ENCODE measurements at regions not wholly inside any gene's neighbourhood (a gene's known extent, or its start where the extent isn't known, plus 50 kb on each side); places are given as distances from the start of the nearest gene placed in this dataset.

GRCh38 chr10:108365541-108365940, 1201.0 kb upstream of the SORCS1 start:
- TF ChIP-seq POLR2A (IDR thresholded peaks at IDR 0.05) (no peak), POLR2AphosphoS5 (IDR thresholded peaks at IDR 0.05) (no peak)
- TF ChIP-seq, protein P1, sequence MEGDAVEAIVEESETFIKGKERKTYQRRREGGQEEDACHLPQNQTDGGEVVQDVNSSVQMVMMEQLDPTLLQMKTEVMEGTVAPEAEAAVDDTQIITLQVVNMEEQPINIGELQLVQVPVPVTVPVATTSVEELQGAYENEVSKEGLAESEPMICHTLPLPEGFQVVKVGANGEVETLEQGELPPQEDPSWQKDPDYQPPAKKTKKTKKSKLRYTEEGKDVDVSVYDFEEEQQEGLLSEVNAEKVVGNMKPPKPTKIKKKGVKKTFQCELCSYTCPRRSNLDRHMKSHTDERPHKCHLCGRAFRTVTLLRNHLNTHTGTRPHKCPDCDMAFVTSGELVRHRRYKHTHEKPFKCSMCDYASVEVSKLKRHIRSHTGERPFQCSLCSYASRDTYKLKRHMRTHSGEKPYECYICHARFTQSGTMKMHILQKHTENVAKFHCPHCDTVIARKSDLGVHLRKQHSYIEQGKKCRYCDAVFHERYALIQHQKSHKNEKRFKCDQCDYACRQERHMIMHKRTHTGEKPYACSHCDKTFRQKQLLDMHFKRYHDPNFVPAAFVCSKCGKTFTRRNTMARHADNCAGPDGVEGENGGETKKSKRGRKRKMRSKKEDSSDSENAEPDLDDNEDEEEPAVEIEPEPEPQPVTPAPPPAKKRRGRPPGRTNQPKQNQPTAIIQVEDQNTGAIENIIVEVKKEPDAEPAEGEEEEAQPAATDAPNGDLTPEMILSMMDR (IDR thresholded peaks at IDR 0.05): no peak

All from upper lobe of left lung (tissue), 4 donors.